Astrocyte of the spinal cord (primary cell): ENCODE measurements at regions not wholly inside any gene's neighbourhood (a gene's known extent, or its start where the extent isn't known, plus 50 kb on each side); places are given as distances from the start of the nearest gene placed in this dataset.

Source experiments
- DNase-seq: peaks from one replicate; pipeline ENCODE4 v3.0.0; 2011; ENCODE audit warnings: low read depth, low spot score
- H3K4me3 ChIP-seq: 2 replicates; pipeline ENCODE4 v1.5.1; 2011; ENCODE audit warnings: low read depth, mild to moderate bottlenecking, low read length, moderate library complexity
- CTCF ChIP-seq: IDR thresholded peaks from 2 replicates; pipeline ENCODE4 v1.5.1; 2012; ENCODE audit warnings: low read depth, mild to moderate bottlenecking, low read length, inconsistent platforms
- in situ Hi-C: cut with HindIII; loops from 2 replicates; pipeline ENCODE4 v1.10.0; 2017; ENCODE audit warnings: low sequenced_read_pairs

GRCh38 chr4:27128443-27128842 lies 267.8 kb downstream of the STIM2 start:
- TF ChIP-seq CTCF, result no peak
- in situ Hi-C loops, result no loop called here
- DNase-seq, result no peak
- no peak overlapping the region for H3K4me3 ChIP-seq

GRCh38 chr4:27129871-27130366 lies 269.3 kb downstream of the STIM2 start:
- no peak for TF ChIP-seq CTCF
- in situ Hi-C loops, result no loop called here
- H3K4me3 ChIP-seq, result no peak overlapping the region
- DNase-seq, result peak; percentile 69

- in situ Hi-C loops, result no loop called here
- no peak overlapping the region for H3K4me3 ChIP-seq
- TF ChIP-seq CTCF, result no peak
- DNase-seq, result no peak
These were observed 271.9 kb downstream of the STIM2 start for GRCh38 chr4:27132497-27132896.

- DNase-seq, result no peak
- no peak for TF ChIP-seq CTCF
- H3K4me3 ChIP-seq, result no peak overlapping the region
- in situ Hi-C loops, result no loop called here
These were observed 279.8 kb downstream of the STIM2 start for GRCh38 chr4:27140486-27140885.

- no peak for TF ChIP-seq CTCF
- in situ Hi-C loops, result no loop called here
- no peak for DNase-seq
These were observed 280.9 kb downstream of the STIM2 start for GRCh38 chr4:27141530-27141929.

GRCh38 chr4:27142841-27143240 lies 282.2 kb downstream of the STIM2 start:
- no peak overlapping the region for H3K4me3 ChIP-seq
- no peak for DNase-seq
- TF ChIP-seq CTCF, result no peak
- in situ Hi-C loops, result no loop called here

More at GRCh38 chr4:27141530-27141929, 280.9 kb downstream of the STIM2 start:
- H3K4me3 ChIP-seq, result no peak overlapping the region

GRCh38 chr4:27145597-27145996 lies 285.0 kb downstream of the STIM2 start:
- no peak for TF ChIP-seq CTCF
- H3K4me3 ChIP-seq, result no peak overlapping the region
- DNase-seq, result no peak
- in situ Hi-C loops, result no loop called here
